GM21515 (cell line): ENCODE measurements at regions not wholly inside any gene's neighbourhood (a gene's known extent, or its start where the extent isn't known, plus 50 kb on each side); places are given as distances from the start of the nearest gene placed in this dataset.

Source experiments
- ATAC-seq: cut with Tn5 transposase; IDR thresholded peaks from one replicate; pipeline ENCODE4 v1.9.1; 2021; ENCODE audit not compliant: unreplicated experiment

DNA sequence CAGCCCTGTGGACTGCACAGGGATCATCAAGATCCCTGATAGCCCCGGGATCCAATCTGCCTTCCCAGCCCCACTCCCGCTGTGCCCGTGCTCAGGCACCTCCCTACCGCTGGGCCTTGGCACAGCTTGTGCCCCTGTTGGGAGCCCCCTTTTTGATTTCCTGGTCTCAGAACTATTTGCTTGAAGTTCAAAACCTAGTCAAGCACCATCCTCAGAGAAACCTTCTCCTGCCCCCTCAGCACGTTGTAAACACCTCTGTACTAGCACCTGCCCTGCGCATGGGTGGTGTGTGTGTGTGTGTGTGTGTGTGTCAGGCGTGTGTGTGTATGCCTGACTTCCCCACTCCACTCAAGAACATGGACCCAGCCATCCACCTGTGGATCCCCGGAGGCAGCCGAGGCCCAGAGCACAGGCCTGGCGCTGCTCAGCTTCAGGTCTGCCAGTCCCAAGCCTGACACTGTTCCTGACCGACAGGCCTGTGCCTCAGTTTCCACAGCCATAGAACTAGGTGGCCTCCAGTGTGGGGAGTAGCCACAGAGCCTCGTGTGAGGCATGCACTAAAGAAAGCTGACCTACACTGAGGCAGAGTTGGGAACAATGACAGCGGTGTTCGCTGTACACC is 65.5 kb downstream of the ADRA2C start:
- no peak for ATAC-seq

DNA sequence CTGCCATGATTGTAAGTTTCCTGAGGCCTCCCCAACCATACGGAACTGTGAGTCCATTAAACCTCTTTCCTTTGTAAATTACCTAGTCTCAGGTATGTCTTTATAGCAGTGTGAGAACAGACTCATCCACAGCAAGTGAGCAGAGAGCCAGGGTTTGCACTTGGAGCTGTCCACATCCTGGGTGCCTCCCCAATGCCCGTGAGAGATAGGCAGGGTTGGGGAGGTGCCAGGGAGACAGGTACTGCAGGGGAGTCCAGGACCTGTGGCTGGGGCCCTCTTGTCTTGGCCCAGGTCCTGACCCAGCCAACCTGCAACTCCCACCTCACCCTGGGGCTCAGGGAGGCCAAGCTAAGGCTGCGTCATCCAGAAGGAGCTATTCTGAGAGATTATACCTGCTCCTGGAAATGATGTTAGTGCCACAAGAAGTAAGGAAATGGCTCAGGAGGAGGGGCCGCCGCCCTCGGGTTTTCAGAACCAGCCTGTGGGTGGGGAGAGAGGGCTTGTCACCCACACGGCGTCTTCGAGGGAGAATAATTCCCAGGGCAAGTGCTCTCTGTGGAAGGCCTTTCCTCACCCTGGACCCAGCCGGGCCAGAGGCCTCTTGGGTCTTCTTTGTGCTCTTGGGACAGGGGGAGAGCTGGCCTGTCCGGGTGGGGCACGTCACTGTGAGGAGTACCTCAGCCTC is 66.5 kb downstream of the ADRA2C start:
- ATAC-seq, result no peak

GRCh38 chr4:3833326-3833989 is 67.3 kb downstream of the ADRA2C start:
- ATAC-seq, result no peak

DNA sequence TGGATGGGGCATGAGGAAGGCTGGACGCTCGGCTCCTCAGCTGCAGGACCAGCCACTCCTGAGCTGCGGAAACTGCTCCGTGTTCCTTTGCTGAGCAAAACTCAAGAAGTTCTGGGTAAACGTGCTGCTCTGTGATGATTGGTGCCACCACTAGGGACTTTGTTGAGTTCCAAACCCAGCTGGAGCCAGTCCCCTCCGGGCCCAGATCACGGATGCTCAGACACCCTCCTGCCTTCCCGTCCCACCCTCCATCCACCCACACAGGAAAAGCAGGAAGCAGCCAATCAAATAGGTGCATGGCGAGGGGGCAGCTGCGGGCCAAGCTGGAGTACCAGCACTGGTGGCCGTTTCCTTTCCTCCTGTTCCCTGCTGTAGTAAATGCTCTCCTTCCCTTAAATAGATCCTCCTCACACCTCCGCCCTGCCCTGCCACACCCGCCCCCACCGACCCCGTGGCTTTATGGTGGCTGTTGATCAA is 68.0 kb downstream of the ADRA2C start:
- ATAC-seq, result no peak

GRCh38 chr4:3834663-3835521 is 68.7 kb downstream of the ADRA2C start:
- ATAC-seq, result no peak

DNA sequence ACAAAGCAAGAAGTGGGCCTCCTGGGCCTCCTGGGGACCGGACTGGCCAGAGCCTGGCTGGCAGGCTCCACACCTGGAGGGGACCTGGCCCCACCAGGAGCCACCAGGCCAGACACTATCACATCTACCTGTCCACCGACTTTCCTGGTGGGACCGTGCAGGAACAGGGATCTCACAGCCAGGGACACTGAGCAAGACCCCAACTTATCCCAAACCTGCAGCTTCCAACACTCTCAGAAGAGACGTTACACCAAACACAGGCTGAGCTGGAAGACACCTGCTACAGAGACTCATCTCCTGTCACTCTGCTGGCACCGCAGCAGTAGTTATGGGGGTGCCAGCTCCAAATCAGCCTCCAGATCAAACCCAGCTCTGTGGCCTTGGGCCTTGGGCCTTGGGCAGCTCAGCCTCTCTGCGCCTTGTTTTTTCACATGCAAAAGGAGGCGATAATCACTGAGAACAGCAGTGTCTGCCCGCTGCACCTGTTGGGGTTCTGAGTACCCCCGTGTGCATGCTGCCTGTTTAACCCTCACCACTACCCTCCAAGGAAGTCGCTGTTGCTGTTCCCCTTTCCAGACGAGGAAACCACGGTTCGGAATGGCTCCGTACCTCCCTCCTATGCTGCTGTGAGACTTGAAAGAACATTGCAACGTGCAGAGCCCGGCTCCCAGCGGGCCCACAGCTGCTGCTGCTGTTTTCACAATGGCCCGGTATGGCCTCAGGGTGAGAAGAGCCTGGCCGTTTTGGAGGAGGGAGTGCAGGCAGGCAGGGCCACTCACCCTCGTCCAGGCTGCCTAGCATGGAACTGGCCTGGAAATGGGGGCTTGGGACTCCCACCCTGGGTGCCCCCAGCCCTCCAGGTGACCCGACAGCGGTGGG is 69.6 kb downstream of the ADRA2C start:
- ATAC-seq, result no peak

DNA sequence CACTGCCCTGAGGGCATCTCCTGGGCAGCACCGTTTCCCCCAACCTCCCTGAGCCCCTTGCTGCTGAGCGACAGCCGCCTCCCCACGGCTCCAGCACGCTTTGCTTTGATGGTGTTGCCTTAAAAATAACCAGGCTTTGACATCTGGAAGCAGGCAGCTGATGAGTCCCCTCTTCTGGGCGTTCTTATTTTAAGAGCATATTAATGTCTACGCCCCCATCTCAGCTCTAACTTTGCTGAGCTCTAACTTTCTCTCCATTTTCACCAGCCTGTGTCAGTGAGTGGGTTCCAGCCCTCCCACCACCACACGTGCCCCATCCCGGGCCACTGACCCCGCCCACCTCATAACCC is 70.2 kb downstream of the ADRA2C start:
- ATAC-seq, result no peak

DNA sequence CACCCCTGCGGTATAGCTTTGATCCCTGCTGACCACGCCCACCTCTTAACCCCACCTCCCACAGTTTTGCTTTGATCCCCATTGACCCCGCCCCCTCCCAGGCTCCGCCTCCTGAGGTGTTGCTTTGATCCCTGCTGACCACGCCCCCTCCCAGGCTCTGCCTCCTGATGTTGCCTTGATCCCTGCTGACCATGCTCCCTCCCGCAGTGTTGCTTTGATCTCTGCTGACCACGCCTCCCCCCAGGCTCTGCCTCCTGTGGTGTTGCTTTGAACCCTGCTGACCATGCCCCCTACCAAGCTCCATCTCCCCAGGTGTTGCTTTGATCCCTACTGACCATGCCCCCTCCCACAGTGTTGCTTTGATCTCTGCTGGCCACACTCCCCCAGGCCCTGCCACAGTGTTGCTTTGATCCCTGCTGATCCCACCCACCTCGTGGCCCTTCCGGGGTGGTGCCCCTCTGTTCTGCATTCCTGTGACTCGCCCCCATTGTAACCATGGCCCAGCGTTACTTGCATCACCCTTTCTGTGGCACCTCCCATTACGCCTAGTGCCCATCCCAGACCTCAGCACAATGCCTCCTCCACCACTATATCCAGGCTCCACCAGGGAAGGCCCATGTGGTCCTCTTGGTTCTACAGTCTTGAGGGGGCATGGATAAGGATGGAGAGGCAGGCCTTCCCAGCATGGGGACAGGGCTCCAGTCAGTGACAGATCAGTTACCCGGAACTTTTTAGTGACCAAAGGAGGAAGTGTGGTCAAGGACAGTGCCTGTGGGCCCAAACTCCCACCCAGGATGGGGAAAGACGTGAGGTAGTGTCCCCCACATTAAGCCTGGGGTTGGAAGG is 70.8 kb downstream of the ADRA2C start:
- no peak for ATAC-seq

DNA sequence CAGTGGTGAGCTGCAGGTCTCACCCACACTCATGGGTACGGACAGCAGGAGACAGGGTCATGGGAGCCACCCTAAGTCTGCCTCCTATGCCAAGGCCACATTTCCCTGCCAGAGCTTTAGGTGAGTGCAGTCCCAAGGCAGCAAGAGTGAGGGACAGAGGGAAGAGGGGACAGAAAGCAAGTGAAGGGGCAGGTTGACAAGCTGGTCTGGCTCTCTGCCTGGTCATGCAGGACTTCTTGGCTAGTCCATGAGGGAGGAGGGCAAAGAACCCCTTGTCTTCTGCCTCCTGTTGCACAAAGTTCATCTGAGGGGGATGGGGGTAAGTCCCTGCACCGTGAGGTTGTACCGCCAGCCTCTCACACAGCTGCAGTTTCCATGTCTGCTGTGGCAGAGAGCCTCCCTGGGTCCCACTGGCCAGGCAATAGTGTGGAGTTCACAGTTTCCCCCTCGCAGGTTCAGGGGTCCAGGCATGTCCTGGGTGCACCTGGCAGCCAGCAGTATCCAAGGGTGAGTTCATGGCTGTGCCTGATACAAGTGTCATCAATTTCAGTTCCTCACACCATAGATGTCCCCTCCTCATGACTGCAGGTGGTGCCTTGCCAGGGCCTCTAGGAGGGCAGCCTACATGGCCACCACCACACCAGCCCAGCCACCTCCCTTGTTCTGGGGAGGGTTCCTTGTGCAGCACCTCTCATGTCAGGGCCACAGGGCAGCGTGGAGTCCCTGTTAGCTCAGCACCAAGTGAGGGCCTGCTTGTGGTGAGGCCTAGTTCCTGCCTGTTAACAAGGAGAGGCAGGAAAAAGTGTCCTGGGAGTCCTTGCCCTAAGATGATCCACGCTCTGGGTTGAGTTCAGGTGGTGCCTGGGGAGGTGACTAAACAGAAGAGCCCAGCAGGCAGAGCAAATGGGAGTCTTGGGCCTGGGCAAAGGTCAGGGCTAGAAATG is 72.5 kb downstream of the ADRA2C start:
- no peak for ATAC-seq

DNA sequence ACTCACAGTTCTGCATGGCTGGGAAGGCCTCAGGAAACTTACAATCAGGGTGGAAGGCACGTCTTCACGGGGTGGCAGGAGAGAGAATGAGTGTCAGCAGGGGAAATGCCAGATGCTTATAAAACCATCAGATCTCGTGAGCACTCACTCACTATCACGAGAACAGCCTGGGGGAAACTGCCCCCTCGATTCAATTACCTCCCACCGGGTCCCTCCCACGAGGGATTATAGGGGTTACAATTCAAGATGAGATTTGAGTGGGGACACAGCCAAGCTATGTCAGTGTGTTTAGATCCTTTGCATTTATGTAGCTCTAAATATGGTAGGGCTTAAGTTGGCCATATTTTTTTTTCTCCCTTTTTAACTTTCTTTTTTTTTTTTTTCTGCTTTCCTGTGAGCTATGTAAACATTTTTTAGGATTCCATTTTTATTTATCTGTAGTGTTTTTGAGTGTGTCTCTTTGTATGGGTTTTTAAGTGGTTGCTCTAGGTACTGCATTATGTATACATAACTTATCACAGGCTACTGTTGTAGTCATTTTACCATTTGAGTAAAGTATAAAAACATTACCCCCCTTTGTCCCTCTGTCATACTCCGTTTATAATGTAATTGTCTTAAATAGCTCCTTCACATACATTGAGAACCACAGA is 79.0 kb downstream of the ADRA2C start:
- ATAC-seq, result no peak

GRCh38 chr4:3845744-3846429 is 79.7 kb downstream of the ADRA2C start:
- ATAC-seq, result no peak

DNA sequence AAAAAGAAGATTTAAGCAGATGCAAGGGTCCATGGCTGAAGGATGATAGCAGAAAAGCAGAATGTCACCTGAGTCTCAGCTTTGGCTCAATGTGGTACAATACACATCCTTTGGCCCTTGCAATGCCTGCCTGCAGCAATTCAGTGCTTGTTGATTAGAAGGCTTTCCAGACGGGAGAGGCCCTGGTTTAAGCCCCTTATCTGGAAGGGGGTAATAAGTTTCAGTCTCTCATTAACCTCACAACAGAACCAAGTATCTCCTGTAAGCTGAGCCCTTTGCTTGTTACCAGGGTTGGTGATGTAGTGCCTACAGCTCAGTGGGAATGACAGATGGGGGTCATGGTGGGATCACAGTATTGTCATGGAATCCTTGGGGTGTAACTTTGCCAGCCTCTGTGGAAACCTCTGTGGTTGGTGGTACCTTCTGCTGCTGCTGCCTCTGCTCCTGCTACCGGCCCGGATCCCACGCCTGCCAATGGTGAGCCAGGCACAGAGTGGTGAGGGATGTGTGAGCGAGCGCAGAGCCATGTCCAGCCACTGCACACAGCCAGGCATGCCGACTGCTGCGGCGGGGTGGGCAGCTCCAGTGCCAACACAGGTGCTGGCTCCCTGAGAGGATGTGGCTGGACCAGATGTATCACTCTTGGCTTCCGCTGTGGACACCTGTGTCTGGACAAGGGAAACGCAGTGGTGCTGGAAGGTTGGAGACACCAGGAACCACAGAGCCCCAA is 81.2 kb downstream of the ADRA2C start:
- ATAC-seq, result no peak

DNA sequence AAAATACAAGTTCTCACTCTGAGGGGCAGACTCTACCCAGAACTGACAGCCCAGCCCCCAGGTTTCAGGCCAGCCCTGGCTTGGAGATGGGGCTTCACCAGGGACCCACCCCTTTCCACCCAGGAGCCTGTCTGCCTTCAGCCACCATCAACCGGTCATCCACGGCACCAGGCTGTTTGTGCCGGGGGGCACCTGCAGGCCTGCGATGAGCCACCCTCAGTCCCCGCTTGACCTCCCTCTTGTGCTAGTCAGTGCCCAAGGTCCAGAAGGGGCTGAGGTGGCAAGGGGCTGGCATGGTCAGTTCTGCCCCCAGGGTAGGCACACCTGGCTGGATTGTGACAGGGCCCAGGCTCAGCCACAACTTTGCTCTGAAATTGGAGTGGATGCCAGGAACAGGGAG is 82.1 kb downstream of the ADRA2C start:
- ATAC-seq, result no peak

GRCh38 chr4:3849140-3849539 is 83.0 kb downstream of the ADRA2C start:
- no peak for ATAC-seq

DNA sequence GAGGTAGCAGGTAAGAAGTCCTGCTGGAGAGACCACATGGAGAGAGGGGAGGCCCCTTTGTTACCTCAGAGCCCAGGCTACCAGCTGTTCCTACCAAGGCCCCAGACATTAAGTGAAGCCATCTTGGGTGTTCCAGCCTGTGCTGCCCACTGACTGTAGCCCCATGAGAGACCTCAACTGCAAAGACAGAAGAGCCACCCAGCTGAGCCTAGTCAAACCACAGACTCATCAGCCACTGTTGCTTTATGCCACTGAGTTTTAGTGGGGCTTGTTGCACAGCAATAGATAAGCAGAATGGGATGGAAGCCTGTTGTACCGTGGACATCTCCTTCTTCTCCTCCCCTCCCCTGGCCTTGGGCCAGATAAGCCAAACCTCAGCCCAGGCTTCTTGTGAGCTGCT is 83.9 kb downstream of the ADRA2C start:
- no peak for ATAC-seq

DNA sequence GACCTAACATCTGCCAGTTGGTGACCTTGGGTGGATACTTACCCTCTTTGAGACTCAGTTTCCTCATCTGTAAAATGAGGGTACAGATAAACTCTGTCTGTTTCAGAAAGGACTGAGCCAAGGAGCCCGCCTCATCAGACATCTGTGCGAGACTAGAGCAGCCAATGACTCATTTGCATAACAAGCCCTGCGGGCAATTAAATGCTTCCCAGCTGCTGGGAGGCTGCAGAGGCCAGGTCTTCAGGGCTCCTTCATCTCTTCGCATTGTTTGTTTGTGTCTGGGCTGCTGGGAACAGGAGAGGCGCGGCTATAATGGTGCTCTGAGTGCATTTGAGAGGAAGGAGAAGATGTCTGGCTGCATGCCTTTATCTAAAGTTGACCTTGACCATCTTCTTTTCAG is 85.0 kb downstream of the ADRA2C start:
- ATAC-seq, result no peak

DNA sequence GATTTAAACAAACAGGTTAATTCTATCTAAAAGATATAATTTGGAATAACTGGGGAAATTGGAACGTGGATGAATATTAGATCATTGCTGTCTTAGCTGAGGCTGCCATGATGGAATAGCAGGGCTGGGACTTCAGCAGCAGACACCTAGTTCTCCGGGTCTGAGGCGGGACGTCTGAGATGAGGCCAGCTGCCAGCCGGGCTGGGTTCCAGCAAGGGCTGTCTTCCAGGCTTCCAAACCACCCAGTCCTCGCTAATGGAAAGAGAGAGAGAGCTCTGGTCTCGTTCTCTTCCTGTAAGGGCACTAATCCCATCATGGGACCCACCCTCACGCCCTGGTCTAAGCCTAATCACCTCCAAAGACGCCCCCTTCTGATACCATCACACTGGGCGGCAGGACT is 85.7 kb downstream of the ADRA2C start:
- no peak for ATAC-seq
